ENCODE measurements at regions not wholly inside any gene's neighbourhood (a gene's known extent, or its start where the extent isn't known, plus 50 kb on each side); places are given as distances from the start of the nearest gene placed in this dataset.

DNA sequence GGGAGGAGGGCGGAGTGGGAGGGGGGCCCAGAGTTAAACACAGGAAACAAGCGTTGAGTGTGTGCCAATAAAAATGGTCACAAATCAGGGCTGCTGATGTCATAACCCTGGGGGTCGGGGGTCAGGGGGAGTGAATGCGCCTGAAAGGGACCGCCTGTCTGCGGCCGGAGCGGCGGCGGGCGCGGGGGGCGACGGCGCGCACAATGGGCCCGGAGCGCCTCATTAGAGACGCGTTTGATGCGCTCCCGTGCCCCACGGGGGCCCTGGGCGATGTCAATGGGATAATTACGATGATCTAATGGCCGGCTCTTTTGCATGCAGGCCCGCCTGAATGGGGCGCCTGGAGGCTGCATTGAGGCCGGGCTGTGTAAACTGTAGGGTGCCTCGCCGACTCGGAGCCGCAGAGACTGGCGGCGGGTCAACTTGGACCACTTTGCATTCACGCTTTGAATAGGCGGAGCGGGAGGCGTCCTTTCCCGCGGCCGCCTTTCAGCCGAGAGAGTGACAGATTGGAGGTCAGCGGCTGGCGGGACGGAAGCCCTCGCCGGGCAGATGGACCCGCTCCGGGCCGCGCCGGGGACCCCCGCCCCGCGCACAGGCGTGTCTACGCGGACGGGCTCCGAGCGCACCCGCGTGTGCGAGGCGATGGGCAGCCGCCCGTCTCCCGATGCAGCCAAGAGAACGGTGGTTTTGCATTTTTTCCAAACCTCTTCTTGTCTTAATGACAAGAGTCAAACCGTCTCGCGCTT, 296.1 kb downstream of the TFAP2C start:
- no peak for DNase-seq (ENCODE audit: extremely low spot score)
- ChIA-PET CTCF (no interaction called here), POLR2A (no interaction called here)
- TF ChIP-seq, protein P1, sequence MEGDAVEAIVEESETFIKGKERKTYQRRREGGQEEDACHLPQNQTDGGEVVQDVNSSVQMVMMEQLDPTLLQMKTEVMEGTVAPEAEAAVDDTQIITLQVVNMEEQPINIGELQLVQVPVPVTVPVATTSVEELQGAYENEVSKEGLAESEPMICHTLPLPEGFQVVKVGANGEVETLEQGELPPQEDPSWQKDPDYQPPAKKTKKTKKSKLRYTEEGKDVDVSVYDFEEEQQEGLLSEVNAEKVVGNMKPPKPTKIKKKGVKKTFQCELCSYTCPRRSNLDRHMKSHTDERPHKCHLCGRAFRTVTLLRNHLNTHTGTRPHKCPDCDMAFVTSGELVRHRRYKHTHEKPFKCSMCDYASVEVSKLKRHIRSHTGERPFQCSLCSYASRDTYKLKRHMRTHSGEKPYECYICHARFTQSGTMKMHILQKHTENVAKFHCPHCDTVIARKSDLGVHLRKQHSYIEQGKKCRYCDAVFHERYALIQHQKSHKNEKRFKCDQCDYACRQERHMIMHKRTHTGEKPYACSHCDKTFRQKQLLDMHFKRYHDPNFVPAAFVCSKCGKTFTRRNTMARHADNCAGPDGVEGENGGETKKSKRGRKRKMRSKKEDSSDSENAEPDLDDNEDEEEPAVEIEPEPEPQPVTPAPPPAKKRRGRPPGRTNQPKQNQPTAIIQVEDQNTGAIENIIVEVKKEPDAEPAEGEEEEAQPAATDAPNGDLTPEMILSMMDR (IDR thresholded peaks at IDR 0.05; ENCODE audit: control extremely low read depth, extremely low read depth, low read depth, missing control alignments), result no peak

DNA sequence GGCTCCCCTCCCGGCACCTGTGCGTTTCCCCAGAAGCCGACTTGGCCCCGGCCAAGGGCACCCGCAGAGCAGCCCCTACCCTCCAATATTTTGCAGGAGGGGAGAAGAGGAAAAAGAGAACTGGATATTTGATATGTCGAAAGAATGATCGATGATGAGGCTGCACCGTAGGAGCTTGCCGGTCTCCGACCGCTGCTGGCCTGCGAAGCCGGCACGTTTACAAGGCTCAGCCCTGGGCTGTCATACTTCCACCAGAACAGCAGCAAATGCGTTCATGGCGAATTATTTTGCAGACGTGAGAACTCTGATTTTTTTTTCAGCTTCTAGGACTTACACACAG, 296.7 kb downstream of the TFAP2C start:
- TF ChIP-seq, protein P1 (IDR thresholded peaks at IDR 0.05; ENCODE audit: control extremely low read depth, extremely low read depth, low read depth, missing control alignments), result no peak
- no peak for DNase-seq (ENCODE audit: extremely low spot score)
- CTCF ChIA-PET, result no interaction called here

DNA sequence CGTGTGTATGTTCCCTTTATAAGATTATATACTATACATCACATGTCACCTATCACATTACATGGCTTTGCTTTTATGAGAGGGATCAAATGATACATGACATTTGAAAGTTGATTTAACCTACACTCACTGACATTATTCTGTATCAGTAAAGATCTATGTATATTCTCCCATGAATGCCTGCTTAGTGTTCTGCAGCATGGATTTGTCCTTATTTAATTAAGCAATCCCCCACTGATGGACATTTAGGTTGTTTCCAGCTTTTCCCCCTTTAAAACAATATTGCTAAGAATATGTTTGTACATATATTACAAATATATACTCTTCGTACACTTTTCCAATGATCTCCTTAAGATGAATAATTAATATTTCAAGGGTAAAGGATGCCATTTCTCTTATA, 297.4 kb downstream of the TFAP2C start:
- TF ChIP-seq, protein P1 (IDR thresholded peaks at IDR 0.05; ENCODE audit: control extremely low read depth, extremely low read depth, low read depth, missing control alignments), result no peak
- ChIA-PET POLR2A (no interaction called here), CTCF (no interaction called here)
- no peak for DNase-seq (ENCODE audit: extremely low spot score)

More for the DNA sequence above, 296.7 kb downstream of the TFAP2C start:
- POLR2A ChIA-PET, result no interaction called here

DNA sequence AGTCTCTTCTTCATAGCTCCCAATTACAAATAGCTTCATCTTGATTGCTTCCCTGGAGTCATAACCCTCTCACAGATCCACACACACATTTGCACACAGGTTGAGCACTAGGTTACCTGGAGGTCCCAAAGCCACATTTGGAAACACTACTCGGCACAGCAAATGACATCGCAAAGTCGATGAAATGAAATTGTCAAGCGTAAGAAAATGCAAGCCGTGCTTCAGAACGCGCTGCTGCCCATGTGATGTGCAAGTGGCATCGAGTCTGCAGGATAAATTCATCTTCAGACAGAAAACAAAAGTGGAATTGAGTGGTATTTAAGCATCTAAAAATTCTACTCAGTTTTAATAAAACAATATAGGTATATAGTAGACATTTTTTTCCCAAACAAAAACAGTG, 298.0 kb downstream of the TFAP2C start:
- DNase-seq (ENCODE audit: extremely low spot score), result no peak
- ChIA-PET POLR2A (no interaction called here), CTCF (no interaction called here)
- TF ChIP-seq, protein P1 (IDR thresholded peaks at IDR 0.05; ENCODE audit: control extremely low read depth, extremely low read depth, low read depth, missing control alignments), result no peak

DNA sequence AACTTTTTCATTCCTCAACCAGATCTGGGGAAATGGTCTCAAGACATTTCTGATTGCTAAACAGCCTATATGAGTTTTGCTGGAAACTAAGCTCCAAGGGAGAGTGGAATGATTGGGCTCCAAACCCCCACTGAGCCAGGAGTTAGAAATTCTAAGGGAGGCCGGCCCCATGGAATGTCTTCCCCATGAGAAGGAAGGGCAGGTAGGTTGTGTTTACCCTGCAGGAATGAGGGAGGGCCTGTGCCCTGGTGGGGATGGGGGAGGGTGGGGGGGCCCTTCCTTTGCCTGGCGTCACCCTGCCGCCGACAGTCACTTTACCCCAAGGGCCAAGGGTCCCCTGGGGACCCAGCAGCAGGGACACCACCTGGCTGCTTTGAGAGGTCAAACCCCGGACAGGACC, 298.9 kb downstream of the TFAP2C start:
- ChIA-PET CTCF (no interaction called here), POLR2A (no interaction called here)
- DNase-seq (ENCODE audit: extremely low spot score), result no peak
- TF ChIP-seq, protein P1 (IDR thresholded peaks at IDR 0.05; ENCODE audit: control extremely low read depth, extremely low read depth, low read depth, missing control alignments), result no peak

DNA sequence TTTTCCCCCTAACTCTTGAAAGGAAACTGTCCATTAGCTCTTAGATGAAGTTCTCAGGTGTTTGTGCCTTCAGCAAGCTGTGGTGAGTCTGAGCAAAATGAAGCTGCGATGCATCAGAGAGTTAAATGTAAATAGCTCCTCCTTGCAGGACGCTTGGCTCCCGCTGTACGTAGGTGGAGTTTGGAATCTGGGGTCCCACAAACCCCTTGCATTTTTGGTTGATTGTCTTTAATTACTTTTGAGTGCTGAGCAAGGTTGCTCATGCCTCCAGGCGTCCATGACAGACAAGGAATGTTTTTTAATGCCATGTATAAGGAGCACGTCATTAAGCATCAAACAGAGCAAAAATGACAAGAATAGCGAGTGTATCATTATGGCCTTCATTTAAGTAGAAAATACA, 300.5 kb downstream of the TFAP2C start:
- TF ChIP-seq, protein P1 (IDR thresholded peaks at IDR 0.05; ENCODE audit: control extremely low read depth, extremely low read depth, low read depth, missing control alignments), result no peak
- ChIA-PET CTCF (no interaction called here), POLR2A (no interaction called here)

DNA sequence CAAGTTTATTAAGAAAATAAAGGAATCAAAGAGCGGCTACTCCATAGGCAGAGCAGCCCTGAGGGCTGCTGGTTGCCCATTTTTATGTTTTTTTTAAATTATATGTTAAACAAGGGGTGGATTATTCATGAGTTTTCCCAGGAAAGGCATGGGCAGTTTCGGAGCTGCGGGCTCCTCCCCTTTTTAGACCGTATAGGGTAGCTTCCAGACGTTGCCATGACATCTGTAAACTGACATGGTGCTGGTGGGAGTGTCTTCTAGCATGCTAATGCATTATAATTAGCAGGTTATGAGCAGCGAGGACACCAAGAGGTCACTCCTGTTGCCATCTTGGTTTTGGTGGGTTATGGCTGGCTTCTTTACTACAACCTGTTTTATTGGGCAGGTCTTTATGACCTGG, 301.8 kb downstream of the TFAP2C start:
- ChIA-PET POLR2A (no interaction called here), CTCF (no interaction called here)
- DNase-seq (ENCODE audit: extremely low spot score), result no peak
- TF ChIP-seq, protein P1 (IDR thresholded peaks at IDR 0.05; ENCODE audit: control extremely low read depth, extremely low read depth, low read depth, missing control alignments), result no peak

More for the DNA sequence above, 300.5 kb downstream of the TFAP2C start:
- no peak for DNase-seq (ENCODE audit: extremely low spot score)
